Adrenal gland (tissue), 9 donors: ENCODE measurements at regions not wholly inside any gene's neighbourhood (a gene's known extent, or its start where the extent isn't known, plus 50 kb on each side); places are given as distances from the start of the nearest gene placed in this dataset.
"Not testable (repeated sequence)": the region's sequence is repeated elsewhere in the genome, so short reads cannot be mapped to it uniquely, and the experiment has no call there.

ENCODE experiments used
- DNase-seq, 7 donors: peaks; one replicate each; pipeline ENCODE4 v3.0.0-alpha.2; 2019 to 2020
- H3K27ac ChIP-seq, 5 donors: fragments of 200-600 bp; sonication (generic) in 4 of 5; 1 replicate in 3 of 5; 2 replicates in 2 of 5; pipeline versions ENCODE4 v1.5.1 to v1.8.0; 2016 to 2020; ENCODE audit warnings: mild to moderate bottlenecking in 1 of 5
- H3K27me3 ChIP-seq: fragments of 200-600 bp; 2 replicates; pipeline ENCODE4 v1.8.0; 2021
- H3K36me3 ChIP-seq, 2 donors: fragments of 200-600 bp; replicated peaks in 1 of 2; 1 replicate in 1 of 2; 2 replicates in 1 of 2; pipeline versions ENCODE4 v1.5.1 to v1.8.0; 2018 to 2022
- H3K4me1 ChIP-seq, 2 donors: fragments of 200-600 bp; replicated peaks in 1 of 2; 1 replicate in 1 of 2; 2 replicates in 1 of 2; pipeline versions ENCODE4 v1.5.1 to v1.8.0; 2018 to 2021
- H3K4me3 ChIP-seq, 4 donors: fragments of 200-600 bp; sonication (generic) in 3 of 4; one replicate each; pipeline ENCODE4 v1.5.1; 2016 to 2018
- H3K9me3 ChIP-seq, 3 donors: fragments of 200-600 bp; sonication (generic) in 1 of 3; replicated peaks in 1 of 3; 1 replicate in 2 of 3; 2 replicates in 1 of 3; pipeline versions ENCODE4 v1.5.1 to v1.8.0; 2016 to 2021
- POLR2A ChIP-seq, 2 donors: fragments of 450-650 bp; IDR thresholded peaks; one replicate each; pipeline ENCODE4 v1.6.1; 2017; ENCODE audit warnings: antibody characterized with exemption in 2 of 2, mild to moderate bottlenecking in 2 of 2, moderate library complexity in 1 of 2
- WGBS, 4 donors: extraction: QIAGEN DNeasy Blood & Tissue Kit in 2 of 4; methylation state at CpG; one replicate each; pipeline versions ENCODE4 v1.1.5 to v1.1.7; 2013 to 2017; 5-methylcytosine and 5-hydroxymethylcytosine counted together
- intact Hi-C, 2 donors: fragments of 100-400 bp; cut with DNase I; formaldehyde crosslinking; loops; one replicate each; pipeline versions ENCODE4 v1.14.1 to v1.15.0; 2022 to 2023
- TF ChIP-seq, protein P1 (sequence below), 6 experiments: fragments of 450-650 bp in 4 of 6; fragments of 200-600 bp in 2 of 6; sonication (generic) in 1 of 6; IDR thresholded peaks; 1 replicate in 5 of 6; 2 replicates in 1 of 6; pipeline versions ENCODE4 v1.5.1 to v1.8.0; 2016 to 2021; ENCODE audit warnings: antibody characterized with exemption in 6 of 6, mild to moderate bottlenecking in 2 of 6, moderate library complexity in 1 of 6
- donor health status: healthy with polysubstance abuse.
- donor health status: Bipolar disorder and iron deficiency.
- donor health status: DM: yes; HTN: yes; CAD: no.
- donor health status: DM: no; HTN: no; CAD: no.
- donor health status: DM: no; HTN: no; CAD: no.

DNA sequence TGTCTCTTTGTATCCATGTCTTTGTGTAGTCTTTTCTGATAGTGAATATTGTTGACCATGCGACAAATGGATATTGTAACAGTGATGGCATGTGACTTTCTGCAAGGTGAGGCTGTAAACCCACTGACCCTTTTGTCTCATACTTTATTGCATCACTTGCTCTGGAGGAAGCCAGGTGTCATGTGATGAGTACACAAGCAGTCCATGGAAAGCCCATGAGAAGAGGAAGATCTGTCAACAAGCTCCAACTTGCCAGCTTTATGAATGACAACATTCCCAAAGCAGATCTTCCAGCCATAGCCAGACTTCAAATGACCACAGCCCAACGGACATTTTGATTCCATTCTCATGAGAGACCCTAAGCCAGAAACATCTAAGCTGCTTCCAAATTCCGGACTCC is 450.1 kb upstream of the ACTBL2 start:
- no peaks in the 10 kb centered on the region for H3K4me1 ChIP-seq
- H3K9me3 ChIP-seq, result no peaks in the 10 kb centered on the region
- no peaks in the 10 kb centered on the region for H3K36me3 ChIP-seq
- no peaks in the 10 kb centered on the region for H3K27me3 ChIP-seq
- intact Hi-C loops, result no loop called here
- TF ChIP-seq POLR2A (IDR thresholded peaks at IDR 0.05), result no peak
- TF ChIP-seq, protein P1, sequence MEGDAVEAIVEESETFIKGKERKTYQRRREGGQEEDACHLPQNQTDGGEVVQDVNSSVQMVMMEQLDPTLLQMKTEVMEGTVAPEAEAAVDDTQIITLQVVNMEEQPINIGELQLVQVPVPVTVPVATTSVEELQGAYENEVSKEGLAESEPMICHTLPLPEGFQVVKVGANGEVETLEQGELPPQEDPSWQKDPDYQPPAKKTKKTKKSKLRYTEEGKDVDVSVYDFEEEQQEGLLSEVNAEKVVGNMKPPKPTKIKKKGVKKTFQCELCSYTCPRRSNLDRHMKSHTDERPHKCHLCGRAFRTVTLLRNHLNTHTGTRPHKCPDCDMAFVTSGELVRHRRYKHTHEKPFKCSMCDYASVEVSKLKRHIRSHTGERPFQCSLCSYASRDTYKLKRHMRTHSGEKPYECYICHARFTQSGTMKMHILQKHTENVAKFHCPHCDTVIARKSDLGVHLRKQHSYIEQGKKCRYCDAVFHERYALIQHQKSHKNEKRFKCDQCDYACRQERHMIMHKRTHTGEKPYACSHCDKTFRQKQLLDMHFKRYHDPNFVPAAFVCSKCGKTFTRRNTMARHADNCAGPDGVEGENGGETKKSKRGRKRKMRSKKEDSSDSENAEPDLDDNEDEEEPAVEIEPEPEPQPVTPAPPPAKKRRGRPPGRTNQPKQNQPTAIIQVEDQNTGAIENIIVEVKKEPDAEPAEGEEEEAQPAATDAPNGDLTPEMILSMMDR (IDR thresholded peaks at IDR 0.05), result no peak
- DNase-seq, result no peak
- no peak overlapping the region for H3K27ac ChIP-seq
- WGBS, 4 donors, result 47 to 70% (median 54%) methylated on average over 3 of the region's 3 CpGs
- no peak overlapping the region for H3K4me3 ChIP-seq

DNA sequence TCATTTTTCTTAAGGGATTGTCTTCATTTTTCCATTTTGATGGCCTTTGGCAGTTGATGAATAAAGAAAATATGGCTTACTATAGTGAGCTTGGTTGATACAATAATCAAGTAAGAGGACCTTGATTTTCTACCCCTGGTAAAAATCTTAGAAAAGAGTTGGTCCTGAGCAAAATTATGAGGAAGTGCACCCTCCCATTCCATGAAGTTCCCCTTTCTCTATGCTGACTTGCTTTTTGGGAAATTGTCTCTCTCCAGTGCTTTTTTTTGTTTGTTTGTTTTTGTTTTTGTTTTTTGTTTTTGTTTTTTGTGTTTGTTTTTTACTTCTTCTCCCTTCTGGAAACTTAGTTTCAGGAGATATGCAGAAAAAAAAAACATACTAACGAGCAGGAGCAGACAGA is 449.2 kb upstream of the ACTBL2 start:
- no peaks in the 10 kb centered on the region for H3K27me3 ChIP-seq
- H3K4me1 ChIP-seq, result no peaks in the 10 kb centered on the region
- no peak for DNase-seq
- no peak for TF ChIP-seq POLR2A (IDR thresholded peaks at IDR 0.05)
- no peaks in the 10 kb centered on the region for H3K9me3 ChIP-seq
- H3K27ac ChIP-seq, result no peak overlapping the region
- no peak overlapping the region for H3K4me3 ChIP-seq
- H3K36me3 ChIP-seq, result no peaks in the 10 kb centered on the region
- intact Hi-C loops, result no loop called here
- 54 to 67% (median 64%) methylated on average over 1 of the region's 1 CpG for WGBS, 4 donors

DNA sequence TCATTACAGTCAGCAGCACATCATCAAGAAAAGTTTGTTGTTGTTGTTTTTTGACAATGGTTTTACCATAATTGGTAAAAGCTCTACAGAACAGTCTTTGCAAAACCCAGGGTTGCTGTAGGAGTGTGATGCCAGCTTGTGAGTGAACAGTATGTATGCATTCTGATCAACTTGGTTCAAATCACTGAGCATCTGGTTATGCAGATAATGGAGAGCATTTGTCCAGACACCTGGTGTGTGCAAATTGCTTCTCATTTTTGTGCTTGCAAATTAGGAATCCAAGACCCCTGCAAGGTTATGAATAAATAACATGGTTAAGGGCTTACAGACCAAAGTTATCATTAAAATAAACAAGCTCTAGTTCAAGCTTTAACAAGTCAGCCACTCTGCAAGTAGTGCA is 448.7 kb upstream of the ACTBL2 start:
- TF ChIP-seq, protein P1 (IDR thresholded peaks at IDR 0.05), result no peak
- no peak for TF ChIP-seq POLR2A (IDR thresholded peaks at IDR 0.05)
- Histone ChIP-seq H3K4me3 (no peak overlapping the region), H3K36me3 (no peaks in the 10 kb centered on the region), H3K9me3 (no peaks in the 10 kb centered on the region), H3K27ac (no peak overlapping the region), H3K27me3 (no peaks in the 10 kb centered on the region), H3K4me1 (no peaks in the 10 kb centered on the region)
- DNase-seq, result no peak
- intact Hi-C loops, result no loop called here

DNA sequence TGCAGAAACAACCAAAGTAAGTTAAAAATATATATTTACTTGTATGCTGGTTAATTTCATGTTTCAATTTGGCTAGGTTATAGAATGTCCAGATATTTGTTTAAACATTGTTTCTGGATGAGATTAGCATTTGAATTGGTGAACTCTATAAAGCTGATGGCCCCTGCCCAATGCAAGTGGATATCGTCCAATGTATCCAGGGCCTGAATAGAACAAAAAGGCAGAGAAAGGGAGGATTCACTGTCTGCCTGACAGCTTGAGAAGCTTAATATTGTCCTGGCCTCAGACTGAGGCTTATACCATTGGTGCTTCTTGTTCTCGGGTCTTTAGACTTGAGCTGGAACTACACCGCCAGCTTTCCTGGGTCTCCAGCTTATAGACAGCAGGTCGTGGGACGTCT is 446.7 kb upstream of the ACTBL2 start:
- TF ChIP-seq POLR2A (IDR thresholded peaks at IDR 0.05), result no peak
- TF ChIP-seq, protein P1 (IDR thresholded peaks at IDR 0.05), result no peak
- 71 to 83% (median 75%) methylated on average over 5 of the region's 5 CpGs for WGBS, 4 donors
- H3K9me3 ChIP-seq, result no peaks in the 10 kb centered on the region
- intact Hi-C loops, result no loop called here
- no peaks in the 10 kb centered on the region for H3K27me3 ChIP-seq
- H3K4me3 ChIP-seq, result no peak overlapping the region
- H3K36me3 ChIP-seq, result no peaks in the 10 kb centered on the region
- H3K4me1 ChIP-seq, result no peaks in the 10 kb centered on the region
- DNase-seq, result no peak
- H3K27ac ChIP-seq, result no peak overlapping the region

DNA sequence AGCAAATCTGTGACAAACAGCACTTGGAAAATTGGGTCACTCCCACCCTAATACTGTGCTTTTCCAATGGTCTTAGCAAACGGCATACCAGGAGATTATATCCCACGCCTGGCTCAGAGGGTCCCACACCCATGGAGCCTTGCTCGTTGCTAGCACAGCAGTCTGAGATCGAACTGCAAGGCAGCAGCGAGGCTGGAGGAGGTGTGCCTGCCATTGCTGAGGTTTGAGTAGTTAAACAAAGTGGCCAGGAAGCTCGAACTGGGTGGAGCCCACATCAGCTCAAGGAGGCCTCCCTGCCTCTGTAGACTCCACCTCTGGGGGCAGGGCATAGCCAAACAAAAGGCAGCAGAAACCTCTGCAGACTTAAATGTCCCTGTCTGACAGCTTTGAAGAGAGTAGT is 440.5 kb upstream of the ACTBL2 start:
- 81 to 87% (median 85%) methylated on average over 6 of the region's 6 CpGs for WGBS, 4 donors
- H3K27me3 ChIP-seq, H3K4me3 ChIP-seq, H3K4me1 ChIP-seq, DNase-seq, H3K36me3 ChIP-seq, intact Hi-C loops, H3K9me3 ChIP-seq, H3K27ac ChIP-seq: not testable (repeated sequence)
